Hematopoietic multipotent progenitor cell treated with erythropoietin and hydrocortisone succinate and interleukin-3 and kit ligand, for 15 days (in vitro differentiated cells): ENCODE measurements at regions not wholly inside any gene's neighbourhood (a gene's known extent, or its start where the extent isn't known, plus 50 kb on each side); places are given as distances from the start of the nearest gene placed in this dataset.

Experiments
- DNase-seq: peaks from one replicate; pipeline ENCODE4 v3.0.0-alpha.2; 2015; ENCODE audit warnings: low spot score

GRCh38 chr1:5333291-5333690, 658.9 kb downstream of the NPHP4 start:
- DNase-seq: no peak

- DNase-seq: no peak
These were observed 661.1 kb downstream of the NPHP4 start for GRCh38 chr1:5331101-5331500.

GRCh38 chr1:5329068-5329739, 663.0 kb downstream of the NPHP4 start:
- no peak for DNase-seq

GRCh38 chr1:5324883-5325282, 667.3 kb downstream of the NPHP4 start:
- no peak for DNase-seq

- no peak for DNase-seq
These were observed 663.9 kb downstream of the AJAP1 start for GRCh38 chr1:5318143-5318816.

- DNase-seq: no peak
These were observed 663.0 kb downstream of the AJAP1 start for GRCh38 chr1:5317391-5317790.

GRCh38 chr1:5312862-5313261, 658.5 kb downstream of the AJAP1 start:
- no peak for DNase-seq

- DNase-seq: no peak
These were observed 657.9 kb downstream of the AJAP1 start for GRCh38 chr1:5312293-5312674.

- no peak for DNase-seq
These were observed 657.4 kb downstream of the AJAP1 start for GRCh38 chr1:5311634-5312292.

- no peak for DNase-seq
These were observed 656.7 kb downstream of the AJAP1 start for GRCh38 chr1:5311147-5311546.

- DNase-seq: no peak
These were observed 653.8 kb downstream of the AJAP1 start for GRCh38 chr1:5308249-5308648.

- no peak for DNase-seq
These were observed 650.3 kb downstream of the AJAP1 start for GRCh38 chr1:5304702-5305101.

GRCh38 chr1:5298376-5298775, 644.0 kb downstream of the AJAP1 start:
- DNase-seq: no peak

GRCh38 chr1:5297886-5298239, 643.5 kb downstream of the AJAP1 start:
- DNase-seq: no peak

GRCh38 chr1:5297180-5297885, 642.9 kb downstream of the AJAP1 start:
- no peak for DNase-seq

GRCh38 chr1:5296557-5297179, 642.3 kb downstream of the AJAP1 start:
- no peak for DNase-seq

GRCh38 chr1:5296095-5296494, 641.7 kb downstream of the AJAP1 start:
- DNase-seq: no peak

- DNase-seq: no peak
These were observed 637.5 kb downstream of the AJAP1 start for GRCh38 chr1:5291889-5292288.

GRCh38 chr1:5287178-5288150, 633.1 kb downstream of the AJAP1 start:
- DNase-seq: no peak

- DNase-seq: no peak
These were observed 631.8 kb downstream of the AJAP1 start for GRCh38 chr1:5286244-5286643.

GRCh38 chr1:5274527-5274926, 620.1 kb downstream of the AJAP1 start:
- no peak for DNase-seq
